ENCODE measurements at regions not wholly inside any gene's neighbourhood (a gene's known extent, or its start where the extent isn't known, plus 50 kb on each side); places are given as distances from the start of the nearest gene placed in this dataset.

DNA sequence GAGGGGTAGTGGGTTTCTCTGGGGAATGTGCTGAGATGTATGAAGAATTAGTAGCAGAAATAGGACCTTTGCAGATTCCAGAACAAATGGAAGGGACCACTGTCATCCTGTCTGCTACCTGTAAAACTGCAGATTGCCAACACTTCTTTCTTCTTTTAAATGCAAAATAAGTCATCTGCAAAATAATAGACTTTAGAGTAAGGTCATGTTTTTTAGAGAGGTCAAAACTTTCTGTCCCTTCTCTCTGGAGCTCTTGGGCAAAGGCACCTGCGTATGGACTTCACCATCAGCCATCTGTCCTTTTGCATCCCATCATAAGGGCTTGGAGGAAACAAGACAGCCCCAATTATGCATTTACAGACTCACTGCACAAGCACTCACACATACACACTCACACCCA is 121.1 kb upstream of the PPARGC1A start:
- no peak for TF ChIP-seq POLR2A (IDR thresholded peaks at IDR 0.05)
- no peak for TF ChIP-seq CTCF (IDR thresholded peaks at IDR 0.05)
- ATAC-seq: no peak
- intact Hi-C loops (cut with DNase I): no loop called here
- Histone ChIP-seq H3K36me3 (replicated peaks in 1 of 2; ENCODE audit: insufficient read depth in 1 of 2, low read depth in 2 of 2) (no peaks in the 10 kb centered on the region), H3K4me1 (no peaks in the 10 kb centered on the region), H3K27ac (no peak overlapping the region), H3K27me3 (no peaks in the 10 kb centered on the region), H3K4me3 (no peak overlapping the region), H3K9me3 (no peaks in the 10 kb centered on the region)
- no peak for DNase-seq
- 26 to 50% methylated on average over 1 of the region's 1 CpG for whole genome bisulfite sequencing, 2 donors

- ATAC-seq: peak; percentile 49
- no peak overlapping the region for H3K27ac ChIP-seq
- no peak overlapping the region for H3K4me3 ChIP-seq
- TF ChIP-seq POLR2A (IDR thresholded peaks at IDR 0.05): no peak
- no peak for TF ChIP-seq CTCF (IDR thresholded peaks at IDR 0.05)
- H3K4me1 ChIP-seq: no peaks in the 10 kb centered on the region
- 12 to 18% methylated on average over 3 of the region's 3 CpGs for WGBS, 2 donors
- intact Hi-C loops (cut with DNase I): no loop called here
- no peak for DNase-seq
- H3K36me3 ChIP-seq (replicated peaks in 1 of 2; ENCODE audit: insufficient read depth in 1 of 2, low read depth in 2 of 2): no peaks in the 10 kb centered on the region
- no peaks in the 10 kb centered on the region for H3K27me3 ChIP-seq
- H3K9me3 ChIP-seq: no peaks in the 10 kb centered on the region
Measured at GRCh38 chr4:24010573-24010972, 120.7 kb upstream of the PPARGC1A start.

- TF ChIP-seq POLR2A (IDR thresholded peaks at IDR 0.05) (no peak), CTCF (IDR thresholded peaks at IDR 0.05) (no peak)
- no peaks in the 10 kb centered on the region for H3K9me3 ChIP-seq
- H3K27ac ChIP-seq: peak overlapping the region in 2 of 4 donors; percentile 3 to 14
- 26 to 34% methylated on average over 10 of the region's 10 CpGs for WGBS, 2 donors
- no peaks in the 10 kb centered on the region for H3K4me1 ChIP-seq
- ATAC-seq: peak; percentile 51
- no peaks in the 10 kb centered on the region for H3K27me3 ChIP-seq
- intact Hi-C loops (cut with DNase I): no loop called here
- no peak for DNase-seq
- no peak overlapping the region for H3K4me3 ChIP-seq
- no peaks in the 10 kb centered on the region for H3K36me3 ChIP-seq (replicated peaks in 1 of 2; ENCODE audit: insufficient read depth in 1 of 2, low read depth in 2 of 2)
Measured at GRCh38 chr4:24007860-24008261, 118.0 kb upstream of the PPARGC1A start.

DNA sequence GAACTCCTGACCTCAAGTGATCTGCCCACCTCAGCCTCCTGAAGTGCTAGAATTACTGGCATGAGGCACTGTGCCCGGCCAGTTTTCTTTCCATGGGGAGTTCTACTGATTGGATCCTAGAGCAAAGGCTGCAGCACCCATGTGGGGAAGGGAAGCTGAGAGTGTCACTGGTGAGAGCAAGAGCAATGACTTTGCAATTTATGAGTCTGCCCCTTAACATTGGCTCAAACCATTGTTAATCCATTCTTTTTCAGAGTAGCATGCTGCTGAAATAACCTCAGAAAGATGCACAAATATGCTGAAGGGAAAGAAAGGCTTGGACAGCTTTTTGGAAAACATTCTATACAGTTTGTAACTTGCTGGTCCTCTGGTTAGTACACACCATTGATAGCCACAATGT is 116.4 kb upstream of the PPARGC1A start:
- WGBS, 2 donors: 53 to 64% methylated on average over 1 of the region's 1 CpG
- Histone ChIP-seq H3K27me3 (no peaks in the 10 kb centered on the region), H3K9me3 (no peaks in the 10 kb centered on the region), H3K4me1 (no peaks in the 10 kb centered on the region), H3K36me3 (replicated peaks in 1 of 2; ENCODE audit: insufficient read depth in 1 of 2, low read depth in 2 of 2) (no peaks in the 10 kb centered on the region), H3K4me3 (no peak overlapping the region), H3K27ac (no peak overlapping the region)
- DNase-seq: no peak
- no peak for ATAC-seq
- TF ChIP-seq POLR2A (IDR thresholded peaks at IDR 0.05) (no peak), CTCF (IDR thresholded peaks at IDR 0.05) (no peak)
- intact Hi-C loops (cut with DNase I): no loop called here

GRCh38 chr4:24003926-24004325 is 114.1 kb upstream of the PPARGC1A start:
- no peak for TF ChIP-seq POLR2A (IDR thresholded peaks at IDR 0.05)
- no peak for TF ChIP-seq CTCF (IDR thresholded peaks at IDR 0.05)
- ATAC-seq (no peak), DNase-seq (no peak)
- Histone ChIP-seq H3K27ac (no peak overlapping the region), H3K4me3 (no peak overlapping the region), H3K27me3 (no peaks in the 10 kb centered on the region), H3K9me3 (no peaks in the 10 kb centered on the region), H3K36me3 (replicated peaks in 1 of 2; ENCODE audit: insufficient read depth in 1 of 2, low read depth in 2 of 2) (no peaks in the 10 kb centered on the region), H3K4me1 (no peaks in the 10 kb centered on the region)
- WGBS, 2 donors: 36 to 45% methylated on average over 4 of the region's 4 CpGs
- intact Hi-C loops (cut with DNase I): no loop called here
